ENCODE measurements at regions not wholly inside any gene's neighbourhood (a gene's known extent, or its start where the extent isn't known, plus 50 kb on each side); places are given as distances from the start of the nearest gene placed in this dataset.

- peaks cover 4% of the 10 kb centered on the region for H3K27me3 ChIP-seq
- H3K79me2 ChIP-seq, result no peaks in the 10 kb centered on the region
- no peak overlapping the region for H3K4me2 ChIP-seq
- no peaks in the 10 kb centered on the region for H3K4me1 ChIP-seq (ENCODE audit: insufficient read depth)
- no peaks in the 10 kb centered on the region for H3K36me3 ChIP-seq (replicated peaks; ENCODE audit: insufficient read depth, low read depth)
- TF ChIP-seq EZH2phosphoT487 (IDR thresholded peaks at IDR 0.05; ENCODE audit: low read depth, severe bottlenecking, unreplicated experiment) (no peak), CTCF (IDR thresholded peaks at IDR 0.05; ENCODE audit: poor library complexity) (no peak), EZH2 (IDR thresholded peaks at IDR 0.05; ENCODE audit: borderline replicate concordance) (no peak)
- H4K20me1 ChIP-seq (ENCODE audit: insufficient read depth, poor library complexity, severe bottlenecking), result no peaks in the 10 kb centered on the region
- H3K4me3 ChIP-seq, result no peak overlapping the region
- H2AFZ ChIP-seq, result no peak overlapping the region
- H3K9me3 ChIP-seq (ENCODE audit: low read depth), result no peaks in the 10 kb centered on the region
- no peak overlapping the region for H3K27ac ChIP-seq
- no peak for DNase-seq (ENCODE audit: low spot score)
- WGBS (ENCODE audit: low lambda C conversion rate, missing lambda C conversion rate), result 96% methylated on average over 1 of the region's 1 CpG
- H3K9me2 ChIP-seq (replicated peaks; ENCODE audit: insufficient read depth), result no peaks in the 10 kb centered on the region
Measured at GRCh38 chr7:41568135-41568534, 134.8 kb downstream of the INHBA start.

- H3K9me2 ChIP-seq (replicated peaks; ENCODE audit: insufficient read depth), result no peaks in the 10 kb centered on the region
- H2AFZ ChIP-seq, result no peak overlapping the region
- no peaks in the 10 kb centered on the region for H3K9me3 ChIP-seq (ENCODE audit: low read depth)
- TF ChIP-seq EZH2phosphoT487 (IDR thresholded peaks at IDR 0.05; ENCODE audit: low read depth, severe bottlenecking, unreplicated experiment), result no peak
- H3K27ac ChIP-seq, result no peak overlapping the region
- H3K4me1 ChIP-seq (ENCODE audit: insufficient read depth), result no peaks in the 10 kb centered on the region
- no peaks in the 10 kb centered on the region for H3K36me3 ChIP-seq (replicated peaks; ENCODE audit: insufficient read depth, low read depth)
- H3K4me3 ChIP-seq, result no peak overlapping the region
- 76% methylated on average over 2 of the region's 2 CpGs for WGBS (ENCODE audit: low lambda C conversion rate, missing lambda C conversion rate)
- DNase-seq (ENCODE audit: low spot score), result no peak
- H3K4me2 ChIP-seq, result no peak overlapping the region
- no peaks in the 10 kb centered on the region for H4K20me1 ChIP-seq (ENCODE audit: insufficient read depth, poor library complexity, severe bottlenecking)
- peaks cover 4% of the 10 kb centered on the region for H3K27me3 ChIP-seq
- no peaks in the 10 kb centered on the region for H3K79me2 ChIP-seq
Measured at GRCh38 chr7:41567731-41568114, 135.2 kb downstream of the INHBA start.

- Histone ChIP-seq H3K36me3 (replicated peaks; ENCODE audit: insufficient read depth, low read depth) (no peaks in the 10 kb centered on the region), H3K4me3 (no peak overlapping the region), H3K9me2 (replicated peaks; ENCODE audit: insufficient read depth) (no peaks in the 10 kb centered on the region), H3K79me2 (no peaks in the 10 kb centered on the region), H3K27me3 (peaks cover 4% of the 10 kb centered on the region), H3K9me3 (ENCODE audit: low read depth) (no peaks in the 10 kb centered on the region), H3K4me1 (ENCODE audit: insufficient read depth) (no peaks in the 10 kb centered on the region), H4K20me1 (ENCODE audit: insufficient read depth, poor library complexity, severe bottlenecking) (no peaks in the 10 kb centered on the region), H2AFZ (no peak overlapping the region), H3K4me2 (no peak overlapping the region), H3K27ac (no peak overlapping the region)
- 80% methylated on average over 1 of the region's 1 CpG for WGBS (ENCODE audit: low lambda C conversion rate, missing lambda C conversion rate)
- no peak for DNase-seq (ENCODE audit: low spot score)
- no peak for TF ChIP-seq EZH2phosphoT487 (IDR thresholded peaks at IDR 0.05; ENCODE audit: low read depth, severe bottlenecking, unreplicated experiment)
- no peak for TF ChIP-seq CTCF (IDR thresholded peaks at IDR 0.05; ENCODE audit: poor library complexity)
- TF ChIP-seq EZH2 (IDR thresholded peaks at IDR 0.05; ENCODE audit: borderline replicate concordance), result no peak
Measured at GRCh38 chr7:41567031-41567730, 135.7 kb downstream of the INHBA start.

GRCh38 chr7:41566581-41566980 lies 136.3 kb downstream of the INHBA start:
- peaks cover 4% of the 10 kb centered on the region for H3K27me3 ChIP-seq

More at GRCh38 chr7:41566581-41566980, 136.3 kb downstream of the INHBA start:
- WGBS (ENCODE audit: low lambda C conversion rate, missing lambda C conversion rate), result 91% methylated on average over 4 of the region's 4 CpGs
- Histone ChIP-seq H3K4me1 (ENCODE audit: insufficient read depth) (no peaks in the 10 kb centered on the region), H3K36me3 (replicated peaks; ENCODE audit: insufficient read depth, low read depth) (no peaks in the 10 kb centered on the region), H3K4me3 (no peak overlapping the region), H3K9me3 (ENCODE audit: low read depth) (no peaks in the 10 kb centered on the region), H3K4me2 (no peak overlapping the region), H3K79me2 (no peaks in the 10 kb centered on the region), H3K27ac (no peak overlapping the region), H3K9me2 (replicated peaks; ENCODE audit: insufficient read depth) (no peaks in the 10 kb centered on the region), H4K20me1 (ENCODE audit: insufficient read depth, poor library complexity, severe bottlenecking) (no peaks in the 10 kb centered on the region), H2AFZ (no peak overlapping the region)
- DNase-seq (ENCODE audit: low spot score), result no peak
- TF ChIP-seq EZH2phosphoT487 (IDR thresholded peaks at IDR 0.05; ENCODE audit: low read depth, severe bottlenecking, unreplicated experiment) (no peak), CTCF (IDR thresholded peaks at IDR 0.05; ENCODE audit: poor library complexity) (no peak), EZH2 (IDR thresholded peaks at IDR 0.05; ENCODE audit: borderline replicate concordance) (no peak)
